Neuron (in vitro differentiated cells): ENCODE measurements at regions not wholly inside any gene's neighbourhood (a gene's known extent, or its start where the extent isn't known, plus 50 kb on each side); places are given as distances from the start of the nearest gene placed in this dataset.
A peak's percentile ranks its signal among the peaks of the same experiment; 100 is the strongest.

Source experiments
- H2AFZ ChIP-seq: one replicate; pipeline ENCODE4 v1.6.1; 2013; ENCODE audit warnings: low read depth, mild to moderate bottlenecking, inconsistent platforms, low read length, moderate library complexity
- H3K27me3 ChIP-seq: one replicate; pipeline ENCODE4 v1.6.1; 2013; ENCODE audit warnings: low read length; ENCODE audit not compliant: insufficient read depth
- H3K36me3 ChIP-seq: one replicate; pipeline ENCODE4 v1.6.1; 2013; ENCODE audit warnings: low read length; ENCODE audit not compliant: insufficient read depth
- H3K4me1 ChIP-seq: one replicate; pipeline ENCODE4 v1.6.1; 2013; ENCODE audit warnings: low read length; ENCODE audit not compliant: insufficient read depth
- H3K4me3 ChIP-seq: 2 replicates; pipeline ENCODE4 v1.5.1; 2013; ENCODE audit warnings: mild to moderate bottlenecking, low read length, moderate library complexity
- H3K9me3 ChIP-seq: one replicate; pipeline ENCODE4 v1.6.1; 2013; ENCODE audit warnings: low read length

DNA sequence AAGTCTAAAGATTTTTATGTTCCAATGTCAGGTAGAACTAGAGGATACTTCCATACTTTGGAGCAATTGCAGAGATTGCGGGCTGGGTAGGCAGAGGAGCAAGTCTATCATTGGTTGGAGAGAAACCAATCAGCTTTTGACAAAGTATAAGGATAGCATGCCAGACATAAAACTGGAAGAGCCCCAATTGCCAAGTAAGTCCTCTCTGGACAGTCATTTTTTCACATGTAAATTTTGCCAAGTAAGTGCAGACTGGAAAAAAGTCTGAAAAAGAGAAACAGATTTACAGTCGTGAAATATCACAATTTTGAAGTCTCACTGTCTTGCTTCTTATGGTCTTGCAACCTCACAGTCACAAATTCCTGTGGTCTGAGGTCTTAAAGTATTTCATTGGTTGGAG, 131.4 kb upstream of the C21orf91 start:
- Histone ChIP-seq H3K9me3 (no peaks in the 10 kb centered on the region), H2AFZ (no peak overlapping the region), H3K4me1 (no peaks in the 10 kb centered on the region), H3K4me3 (no peak overlapping the region), H3K27me3 (no peaks in the 10 kb centered on the region), H3K36me3 (no peaks in the 10 kb centered on the region)

- Histone ChIP-seq H3K4me1 (no peaks in the 10 kb centered on the region), H3K9me3 (no peaks in the 10 kb centered on the region), H3K4me3 (no peak overlapping the region), H2AFZ (no peak overlapping the region), H3K27me3 (no peaks in the 10 kb centered on the region), H3K36me3 (no peaks in the 10 kb centered on the region)
Measured at GRCh38 chr21:17949421-17949820, 130.3 kb upstream of the C21orf91 start.

GRCh38 chr21:17947531-17947930, 128.4 kb upstream of the C21orf91 start:
- H3K9me3 ChIP-seq, result no peaks in the 10 kb centered on the region
- H3K4me3 ChIP-seq, result no peak overlapping the region
- no peaks in the 10 kb centered on the region for H3K4me1 ChIP-seq
- no peaks in the 10 kb centered on the region for H3K27me3 ChIP-seq
- H2AFZ ChIP-seq, result no peak overlapping the region
- H3K36me3 ChIP-seq, result no peaks in the 10 kb centered on the region

DNA sequence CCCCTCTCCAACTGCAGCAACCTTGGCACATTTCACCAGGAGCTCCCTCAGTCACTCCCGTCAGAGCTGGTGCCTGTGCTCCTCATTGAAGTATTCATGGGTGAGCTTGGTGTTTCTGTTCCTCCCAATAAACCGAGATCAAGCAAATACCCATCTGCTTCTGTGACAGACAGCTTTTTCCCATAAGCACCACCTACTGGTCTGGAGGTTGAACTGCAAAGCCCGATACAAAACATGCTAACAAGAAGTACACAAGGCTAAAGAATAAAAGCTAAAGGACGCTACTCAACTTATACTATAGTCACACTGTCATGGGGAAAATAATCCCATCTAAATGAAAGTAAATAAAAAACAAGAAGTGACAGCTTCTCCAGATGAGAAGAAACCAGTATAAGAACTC, 111.9 kb upstream of the C21orf91 start:
- Histone ChIP-seq H3K4me3 (peak overlapping the region; percentile 29), H2AFZ (peak overlapping the region; percentile 4), H3K36me3 (no peaks in the 10 kb centered on the region), H3K4me1 (no peaks in the 10 kb centered on the region), H3K27me3 (no peaks in the 10 kb centered on the region), H3K9me3 (no peaks in the 10 kb centered on the region)

- Histone ChIP-seq H3K4me3 (no peak overlapping the region), H3K9me3 (no peaks in the 10 kb centered on the region), H3K4me1 (no peaks in the 10 kb centered on the region), H3K36me3 (no peaks in the 10 kb centered on the region), H3K27me3 (no peaks in the 10 kb centered on the region), H2AFZ (no peak overlapping the region)
Measured at GRCh38 chr21:17930093-17930492, 110.9 kb upstream of the C21orf91 start.

DNA sequence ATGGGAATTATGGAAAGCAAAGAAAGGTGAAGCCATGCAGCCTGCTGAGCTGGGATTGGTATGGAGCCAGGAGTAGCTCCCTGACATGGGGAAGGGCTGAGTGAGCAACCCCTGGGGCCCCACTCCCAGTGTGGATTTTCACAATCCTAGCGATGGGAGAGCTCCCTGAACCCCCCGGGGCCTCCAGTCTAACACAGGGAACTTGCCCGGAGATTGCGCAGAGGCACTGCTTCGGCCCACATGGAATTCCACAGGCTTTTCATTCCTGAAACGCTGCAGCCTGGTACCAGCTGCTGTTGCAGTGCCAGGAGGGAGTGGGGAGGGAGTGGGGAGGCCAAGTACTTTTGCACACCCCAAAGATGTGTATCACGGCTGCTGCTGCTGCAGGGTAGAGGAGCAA, 110.4 kb upstream of the C21orf91 start:
- Histone ChIP-seq H3K4me1 (no peaks in the 10 kb centered on the region), H3K4me3 (no peak overlapping the region), H3K27me3 (no peaks in the 10 kb centered on the region), H2AFZ (no peak overlapping the region), H3K9me3 (no peaks in the 10 kb centered on the region), H3K36me3 (no peaks in the 10 kb centered on the region)

- Histone ChIP-seq H3K4me1 (no peaks in the 10 kb centered on the region), H2AFZ (no peak overlapping the region), H3K4me3 (no peak overlapping the region), H3K36me3 (no peaks in the 10 kb centered on the region), H3K27me3 (no peaks in the 10 kb centered on the region), H3K9me3 (no peaks in the 10 kb centered on the region)
Measured at GRCh38 chr21:17925899-17926298, 106.7 kb upstream of the C21orf91 start.

GRCh38 chr21:17925000-17925610, 105.9 kb upstream of the C21orf91 start:
- Histone ChIP-seq H3K4me3 (no peak overlapping the region), H3K9me3 (no peaks in the 10 kb centered on the region)

GRCh38 chr21:17921579-17922530, 102.7 kb upstream of the C21orf91 start:
- Histone ChIP-seq H3K27me3 (no peaks in the 10 kb centered on the region), H3K4me3 (no peak overlapping the region), H2AFZ (no peak overlapping the region), H3K9me3 (no peaks in the 10 kb centered on the region), H3K36me3 (no peaks in the 10 kb centered on the region), H3K4me1 (no peaks in the 10 kb centered on the region)

More at GRCh38 chr21:17925000-17925610, 105.9 kb upstream of the C21orf91 start:
- H3K36me3 ChIP-seq, result no peaks in the 10 kb centered on the region
- no peaks in the 10 kb centered on the region for H3K4me1 ChIP-seq
- H3K27me3 ChIP-seq, result no peaks in the 10 kb centered on the region
- no peak overlapping the region for H2AFZ ChIP-seq

DNA sequence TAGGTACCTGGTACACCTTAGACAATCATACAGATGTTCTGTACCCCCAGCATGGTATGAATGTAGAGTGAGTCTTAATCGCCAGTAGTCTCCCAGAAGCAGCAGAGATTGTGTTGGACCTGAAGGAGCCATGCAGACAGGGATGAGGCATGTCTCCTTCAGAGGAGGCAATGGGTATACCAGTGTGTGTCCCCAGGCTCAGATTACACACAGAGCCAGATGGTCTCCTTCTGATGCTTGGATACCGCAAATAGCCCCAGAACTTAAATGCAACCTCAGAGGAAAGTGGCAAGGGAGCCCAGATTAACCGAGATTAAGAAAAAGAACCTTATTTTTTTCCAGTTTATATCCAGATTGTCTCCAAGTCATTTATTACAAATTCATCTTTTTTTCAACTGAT, 96.8 kb upstream of the C21orf91 start:
- Histone ChIP-seq H3K36me3 (no peaks in the 10 kb centered on the region), H2AFZ (no peak overlapping the region), H3K4me3 (no peak overlapping the region), H3K9me3 (no peaks in the 10 kb centered on the region), H3K27me3 (no peaks in the 10 kb centered on the region), H3K4me1 (no peaks in the 10 kb centered on the region)

DNA sequence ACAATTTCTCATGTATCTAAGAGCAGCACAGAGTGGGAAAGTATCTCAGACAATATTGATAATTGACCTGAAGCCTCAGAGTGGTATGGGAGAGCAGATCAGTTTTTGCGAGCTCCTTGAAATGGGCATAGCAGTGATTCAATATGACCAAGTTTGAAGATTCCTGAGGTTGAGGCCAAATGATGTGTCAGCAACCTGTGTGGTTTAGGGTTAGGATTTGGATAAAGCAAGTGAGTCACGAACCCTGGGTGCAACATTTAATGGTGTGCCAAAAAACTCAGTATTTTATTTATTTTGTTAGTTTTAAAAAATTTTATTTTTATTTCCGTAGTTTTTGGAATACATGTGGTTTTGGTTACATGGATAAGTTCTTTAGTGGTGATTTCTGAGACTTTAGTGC, 92.5 kb upstream of the C21orf91 start:
- Histone ChIP-seq H3K36me3 (no peaks in the 10 kb centered on the region), H3K27me3 (no peaks in the 10 kb centered on the region), H3K4me3 (no peak overlapping the region), H3K4me1 (no peaks in the 10 kb centered on the region), H2AFZ (no peak overlapping the region), H3K9me3 (no peaks in the 10 kb centered on the region)

DNA sequence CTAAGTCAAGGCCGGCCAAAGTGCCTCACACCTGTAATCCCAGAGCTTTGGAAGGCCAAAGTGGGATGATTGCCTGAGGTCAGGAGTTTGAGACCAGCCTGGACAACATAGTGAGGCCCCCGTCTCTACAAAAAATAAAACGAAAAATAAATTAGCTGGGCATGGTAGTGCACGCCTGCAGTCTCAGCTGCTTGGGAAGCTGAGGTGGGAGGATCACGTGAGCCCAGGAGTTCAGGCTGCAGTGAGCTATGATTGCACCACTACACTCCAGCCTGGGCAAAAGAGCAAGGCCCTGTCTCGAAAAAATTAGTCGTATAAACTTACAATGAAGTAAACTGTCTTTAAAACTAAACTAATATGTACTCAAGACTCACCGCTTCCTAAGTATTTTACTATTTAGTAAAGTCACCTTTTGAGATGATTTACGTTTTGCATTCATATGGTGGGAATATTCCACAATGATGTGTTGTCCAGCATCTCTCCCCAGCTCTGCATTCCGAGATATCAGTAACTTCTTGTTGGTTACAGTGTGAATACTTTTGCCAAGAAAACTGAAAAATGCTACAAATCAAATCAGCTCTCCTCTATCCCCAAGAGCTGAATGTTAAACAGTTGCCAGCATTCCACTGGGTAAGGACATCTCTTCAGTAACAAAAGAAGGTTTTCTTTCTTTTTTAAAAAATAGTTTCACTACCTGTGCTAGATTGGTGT, 84.9 kb upstream of the C21orf91 start:
- Histone ChIP-seq H3K36me3 (no peaks in the 10 kb centered on the region), H3K27me3 (no peaks in the 10 kb centered on the region), H2AFZ (no peak overlapping the region), H3K4me3 (no peak overlapping the region), H3K9me3 (no peaks in the 10 kb centered on the region), H3K4me1 (no peaks in the 10 kb centered on the region)
